ENCODE measurements at regions not wholly inside any gene's neighbourhood (a gene's known extent, or its start where the extent isn't known, plus 50 kb on each side); places are given as distances from the start of the nearest gene placed in this dataset.

DNA sequence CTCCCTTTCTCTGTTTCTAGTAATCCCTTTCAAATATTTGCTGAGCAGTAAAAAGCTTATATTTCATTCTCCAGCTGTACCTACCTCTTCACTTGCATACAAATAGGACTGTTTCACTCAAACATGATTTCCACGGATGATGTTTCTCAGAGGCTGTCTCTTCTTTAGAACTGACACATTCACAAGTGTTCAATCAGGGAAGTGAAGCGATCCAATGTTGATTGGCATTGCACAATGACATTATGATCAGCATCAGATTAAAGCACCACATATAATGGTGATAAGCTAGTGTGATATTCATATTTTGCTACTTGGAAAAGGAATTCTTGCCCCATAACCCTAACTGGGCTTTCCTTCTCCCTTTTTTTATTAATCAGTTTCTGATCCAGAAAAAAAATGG lies 681.8 kb downstream of the TBC1D32 start:
- TF ChIP-seq, protein P1, sequence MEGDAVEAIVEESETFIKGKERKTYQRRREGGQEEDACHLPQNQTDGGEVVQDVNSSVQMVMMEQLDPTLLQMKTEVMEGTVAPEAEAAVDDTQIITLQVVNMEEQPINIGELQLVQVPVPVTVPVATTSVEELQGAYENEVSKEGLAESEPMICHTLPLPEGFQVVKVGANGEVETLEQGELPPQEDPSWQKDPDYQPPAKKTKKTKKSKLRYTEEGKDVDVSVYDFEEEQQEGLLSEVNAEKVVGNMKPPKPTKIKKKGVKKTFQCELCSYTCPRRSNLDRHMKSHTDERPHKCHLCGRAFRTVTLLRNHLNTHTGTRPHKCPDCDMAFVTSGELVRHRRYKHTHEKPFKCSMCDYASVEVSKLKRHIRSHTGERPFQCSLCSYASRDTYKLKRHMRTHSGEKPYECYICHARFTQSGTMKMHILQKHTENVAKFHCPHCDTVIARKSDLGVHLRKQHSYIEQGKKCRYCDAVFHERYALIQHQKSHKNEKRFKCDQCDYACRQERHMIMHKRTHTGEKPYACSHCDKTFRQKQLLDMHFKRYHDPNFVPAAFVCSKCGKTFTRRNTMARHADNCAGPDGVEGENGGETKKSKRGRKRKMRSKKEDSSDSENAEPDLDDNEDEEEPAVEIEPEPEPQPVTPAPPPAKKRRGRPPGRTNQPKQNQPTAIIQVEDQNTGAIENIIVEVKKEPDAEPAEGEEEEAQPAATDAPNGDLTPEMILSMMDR (IDR thresholded peaks at IDR 0.05; ENCODE audit: control insufficient read depth, insufficient read depth, low read depth, low read length, missing control alignments): no peak
- no peak for DNase-seq (ENCODE audit: low read depth)

DNA sequence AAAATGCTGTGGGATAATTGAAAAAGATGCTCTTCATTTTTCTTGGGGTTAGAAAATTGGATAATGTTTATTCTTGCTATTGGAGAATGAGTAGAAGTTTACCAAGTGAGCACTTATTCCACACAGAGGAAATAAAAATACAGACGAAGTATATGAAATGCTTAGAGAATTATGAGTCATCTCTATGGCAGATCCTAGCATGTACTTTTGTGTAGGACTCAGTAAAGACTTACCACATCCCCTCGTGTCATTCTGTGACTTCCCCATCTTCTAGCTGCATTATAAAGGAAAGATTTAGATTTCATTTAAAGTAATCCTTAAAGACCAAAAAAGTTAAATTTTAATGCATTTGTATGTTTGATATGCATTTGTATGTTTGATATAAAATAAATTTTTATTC lies 685.6 kb downstream of the TBC1D32 start:
- DNase-seq (ENCODE audit: low read depth): no peak
- TF ChIP-seq, protein P1 (IDR thresholded peaks at IDR 0.05; ENCODE audit: control insufficient read depth, insufficient read depth, low read depth, low read length, missing control alignments): no peak
- H3K4me3 ChIP-seq (ENCODE audit: control insufficient read depth, low read depth, low read length): no peak overlapping the region

More for the DNA sequence above, 681.8 kb downstream of the TBC1D32 start:
- H3K4me3 ChIP-seq (ENCODE audit: control insufficient read depth, low read depth, low read length): no peak overlapping the region

DNA sequence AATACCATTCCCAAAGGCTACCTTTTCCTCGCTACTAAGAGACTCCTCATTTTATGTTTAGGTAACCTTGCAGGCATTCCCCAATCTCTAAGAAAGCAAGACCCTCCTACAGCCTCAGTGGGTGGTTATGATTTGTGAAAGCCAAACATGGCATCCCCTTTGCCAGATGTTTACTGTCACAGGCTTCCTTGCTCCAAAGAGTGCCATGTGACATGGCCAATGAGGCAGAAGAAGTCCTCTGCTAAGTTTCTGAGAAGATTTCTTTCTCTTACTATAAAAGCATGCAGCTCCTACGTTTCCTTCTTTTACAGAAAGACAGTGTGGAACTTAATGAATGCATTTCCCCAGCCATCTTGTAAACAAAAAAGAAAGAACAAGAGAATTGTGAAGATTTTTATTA lies 688.2 kb downstream of the TBC1D32 start:
- TF ChIP-seq, protein P1 (IDR thresholded peaks at IDR 0.05; ENCODE audit: control insufficient read depth, insufficient read depth, low read depth, low read length, missing control alignments): no peak
- H3K4me3 ChIP-seq (ENCODE audit: control insufficient read depth, low read depth, low read length): no peak overlapping the region
- no peak for DNase-seq (ENCODE audit: low read depth)

DNA sequence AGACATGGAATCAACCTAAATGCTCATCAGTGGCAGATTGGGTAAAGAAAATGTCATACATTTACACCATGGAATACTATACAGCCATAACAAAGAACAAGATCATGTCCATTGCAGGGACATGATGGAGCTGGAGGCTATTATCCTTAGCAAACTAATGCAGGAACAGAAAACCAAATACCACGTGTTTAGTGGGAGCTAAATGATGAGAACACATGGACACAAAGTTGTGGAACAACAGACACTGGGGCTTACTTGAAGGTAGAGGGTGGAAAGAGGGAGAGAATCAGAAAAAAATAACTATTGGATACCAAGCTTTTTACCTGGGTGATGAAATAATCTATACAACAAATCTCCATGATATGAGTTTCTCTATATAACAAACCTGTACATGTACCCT lies 701.3 kb downstream of the TBC1D32 start:
- no peak overlapping the region for H3K4me3 ChIP-seq (ENCODE audit: control insufficient read depth, low read depth, low read length)
- no peak for DNase-seq (ENCODE audit: low read depth)
- TF ChIP-seq, protein P1 (IDR thresholded peaks at IDR 0.05; ENCODE audit: control insufficient read depth, insufficient read depth, low read depth, low read length, missing control alignments): no peak

DNA sequence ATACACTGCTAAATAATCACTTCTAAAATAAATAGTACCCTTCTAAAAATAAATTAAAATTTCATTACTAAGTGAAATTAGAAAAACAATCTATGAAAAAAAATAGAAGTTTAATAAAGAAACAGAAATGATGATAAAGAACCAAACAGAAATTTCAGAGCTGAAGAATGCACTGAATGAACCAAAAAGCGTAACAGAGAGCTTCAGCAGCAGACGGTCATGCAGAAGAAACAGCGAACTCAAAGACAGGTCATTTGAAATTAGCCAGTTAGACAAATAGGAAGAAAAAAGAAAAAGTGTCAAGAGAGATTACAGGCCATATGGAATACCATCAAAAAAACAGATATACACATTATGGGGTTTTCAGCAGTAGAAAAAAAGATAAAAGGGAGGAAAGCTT lies 706.7 kb downstream of the TBC1D32 start:
- TF ChIP-seq, protein P1 (IDR thresholded peaks at IDR 0.05; ENCODE audit: control insufficient read depth, insufficient read depth, low read depth, low read length, missing control alignments): no peak
- DNase-seq (ENCODE audit: low read depth): no peak
- no peak overlapping the region for H3K4me3 ChIP-seq (ENCODE audit: control insufficient read depth, low read depth, low read length)

DNA sequence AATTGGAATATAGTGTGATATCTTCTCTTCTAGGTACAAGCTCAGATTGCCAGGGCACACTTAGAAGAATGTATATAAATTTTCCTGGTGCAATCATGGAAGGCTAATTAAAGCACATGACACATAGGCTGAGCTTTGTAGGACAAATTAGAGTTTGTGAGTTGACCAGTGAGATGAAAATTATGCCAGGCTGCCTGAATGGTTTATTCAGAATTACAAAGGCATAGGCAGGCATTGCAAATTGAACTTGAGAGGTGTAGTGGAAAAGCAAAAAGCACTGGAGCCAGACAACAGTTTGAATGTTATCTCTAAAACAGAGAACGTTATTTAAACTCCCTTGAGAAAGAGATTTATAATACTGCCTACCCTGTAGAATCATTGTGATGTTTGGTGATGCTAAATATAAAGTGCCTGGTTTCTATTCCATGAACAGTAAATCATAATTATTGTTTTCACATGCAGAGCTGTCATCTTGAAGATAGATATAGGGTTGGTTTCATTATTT lies 712.1 kb downstream of the TBC1D32 start:
- H3K4me3 ChIP-seq (ENCODE audit: control insufficient read depth, low read depth, low read length): no peak overlapping the region
- TF ChIP-seq, protein P1 (IDR thresholded peaks at IDR 0.05; ENCODE audit: control insufficient read depth, insufficient read depth, low read depth, low read length, missing control alignments): no peak
- DNase-seq (ENCODE audit: low read depth): no peak

DNA sequence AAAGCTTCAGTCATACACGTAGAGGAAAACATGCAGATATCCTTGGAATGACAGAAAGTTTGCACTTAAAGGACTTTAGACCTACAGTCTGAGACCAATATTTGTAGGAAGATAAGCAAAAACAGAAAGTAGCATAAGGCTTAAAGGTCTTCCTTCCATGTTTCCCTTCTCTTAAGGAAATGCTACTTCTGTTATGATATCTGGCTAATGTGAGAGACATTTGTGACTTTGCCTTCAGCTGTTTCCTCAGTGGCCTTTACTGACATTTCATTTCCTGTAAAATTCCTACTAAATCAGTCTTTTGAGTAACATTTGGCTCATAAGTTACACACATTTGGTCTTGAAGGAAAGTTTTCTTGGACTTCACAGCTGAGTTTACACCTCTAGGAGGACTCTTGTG lies 713.4 kb downstream of the TBC1D32 start:
- TF ChIP-seq, protein P1 (IDR thresholded peaks at IDR 0.05; ENCODE audit: control insufficient read depth, insufficient read depth, low read depth, low read length, missing control alignments): no peak
- DNase-seq (ENCODE audit: low read depth): no peak
- no peak overlapping the region for H3K4me3 ChIP-seq (ENCODE audit: control insufficient read depth, low read depth, low read length)
